Activated naive CD4-positive, alpha-beta T cell treated with anti-CD3 and anti-CD28 coated beads for 36 hours (primary cell): ENCODE measurements at regions not wholly inside any gene's neighbourhood (a gene's known extent, or its start where the extent isn't known, plus 50 kb on each side); places are given as distances from the start of the nearest gene placed in this dataset.
"Not testable (repeated sequence)": the region's sequence is repeated elsewhere in the genome, so short reads cannot be mapped to it uniquely, and the experiment has no call there.

ENCODE experiments used
- CTCF ChIA-PET: fragments of 350-600 bp; sonication (Branson Sonifier 250); formaldehyde crosslinking; loops from one replicate; lab custom pipeline; 2021; ENCODE audit warnings: antibody characterized with exemption; lab: Charles Lee
- DNase-seq: peaks from one replicate; pipeline ENCODE4 v3.0.0-alpha.2; 2020
- H3K27ac Mint-ChIP-seq: one replicate; pipeline ENCODE4 v1.8.0; 2021; ENCODE audit warnings: mild to moderate bottlenecking, mixed read lengths
- H3K27me3 Mint-ChIP-seq: one replicate; pipeline ENCODE4 v1.8.0; 2021; ENCODE audit warnings: low read depth, mixed read lengths
- H3K36me3 Mint-ChIP-seq: one replicate; pipeline ENCODE4 v1.8.0; 2021; ENCODE audit warnings: low read depth, mixed read lengths
- H3K4me1 Mint-ChIP-seq: one replicate; pipeline ENCODE4 v1.8.0; 2021; ENCODE audit warnings: low read depth, mixed read lengths
- H3K4me3 Mint-ChIP-seq: one replicate; pipeline ENCODE4 v1.8.0; 2021; ENCODE audit warnings: mild to moderate bottlenecking, moderate library complexity, mixed read lengths
- H3K9me3 Mint-ChIP-seq: one replicate; pipeline ENCODE4 v1.8.0; 2021; ENCODE audit warnings: mixed read lengths
- intact Hi-C: fragments of 100-400 bp; cut with micrococcal nuclease; formaldehyde crosslinking; loops from one replicate; pipeline ENCODE4 v1.15.1; 2023

DNA sequence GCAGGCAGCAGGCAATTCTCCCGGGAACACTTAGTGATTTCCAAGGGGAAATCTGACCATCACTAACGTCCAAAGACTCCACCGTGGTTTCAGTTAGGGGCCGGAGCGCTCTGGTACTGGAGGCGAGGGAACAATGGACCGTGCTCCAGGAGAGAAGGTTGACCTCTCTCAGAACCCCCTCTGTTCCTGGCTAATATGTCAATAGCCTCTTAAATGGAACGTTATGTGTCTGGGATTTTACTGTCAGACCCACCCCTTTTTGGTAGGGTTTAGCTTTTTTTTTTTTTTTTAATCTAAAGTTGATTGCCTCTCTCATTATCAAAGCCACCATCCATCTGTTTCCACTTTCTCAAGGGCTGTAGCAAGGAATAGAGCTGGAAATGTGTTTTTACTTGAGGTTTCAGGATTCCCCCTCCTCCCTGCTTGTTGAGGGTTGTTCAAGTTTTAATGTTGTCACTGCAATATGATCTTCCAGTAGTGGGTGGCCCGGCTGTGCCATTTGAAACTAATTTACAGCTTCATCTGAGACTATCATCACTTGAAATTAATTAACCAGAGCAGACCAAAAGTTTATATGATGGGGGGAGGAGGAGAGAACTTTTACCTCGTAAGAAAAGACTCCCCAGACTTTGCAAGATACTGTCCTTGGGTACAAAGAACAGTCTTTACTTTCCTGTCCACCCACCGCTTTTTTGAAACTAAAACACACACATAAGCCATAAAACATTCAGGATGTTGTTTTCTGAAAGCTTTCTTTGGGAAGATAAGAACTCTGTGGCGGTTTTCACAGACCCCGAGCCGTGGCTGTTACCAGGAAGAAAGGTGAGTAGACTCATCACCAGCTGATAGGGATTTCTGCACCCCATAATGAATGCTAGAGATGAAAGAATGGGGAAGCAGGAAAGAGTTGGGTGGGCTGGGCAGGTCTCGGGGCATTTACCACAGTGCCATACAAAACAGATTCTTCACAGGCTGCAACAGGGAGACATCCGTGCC, 187.8 kb downstream of the UACA start:
- Mint-ChIP-seq H3K4me1 (peaks cover 11% of the 10 kb centered on the region), H3K27me3 (no peaks in the 10 kb centered on the region), H3K27ac (no peak overlapping the region), H3K36me3 (peaks cover 3% of the 10 kb centered on the region), H3K9me3 (peaks cover 7% of the 10 kb centered on the region), H3K4me3 (no peak overlapping the region)
- intact Hi-C loops = no loop called here
- no peak for DNase-seq
- CTCF ChIA-PET = interaction anchor here (0.6 to 1.2 kb wide), 6 partner anchors 8 to 86 kb away, joined by 3 to 4 read pairs (median 3); no protein-coding TSS in a partner anchor

GRCh38 chr15:70574325-70574724, 189.0 kb downstream of the UACA start:
- CTCF ChIA-PET = interaction anchor here (1.2 to 1.5 kb wide), 2 partner anchors 12 to 14 kb away, joined by 3 to 5 read pairs; no protein-coding TSS in a partner anchor
- H3K36me3 Mint-ChIP-seq, intact Hi-C loops, H3K9me3 Mint-ChIP-seq, H3K4me3 Mint-ChIP-seq, H3K27me3 Mint-ChIP-seq, DNase-seq, H3K27ac Mint-ChIP-seq: not testable (repeated sequence)
- peaks cover 19% of the 10 kb centered on the region for H3K4me1 Mint-ChIP-seq

- Mint-ChIP-seq H3K4me1 (peaks cover 23% of the 10 kb centered on the region), H3K9me3 (peaks cover 7% of the 10 kb centered on the region), H3K27ac (no peak overlapping the region), H3K27me3 (no peaks in the 10 kb centered on the region), H3K4me3 (no peak overlapping the region), H3K36me3 (peaks cover 3% of the 10 kb centered on the region)
- no peak for DNase-seq
- intact Hi-C loops = no loop called here
- CTCF ChIA-PET = interaction anchor here (1.0 to 1.5 kb wide), 3 partner anchors 13 to 113 kb away, joined by 3 to 5 read pairs (median 3); no protein-coding TSS in a partner anchor
These were observed 190.1 kb downstream of the UACA start for GRCh38 chr15:70573121-70573850.

GRCh38 chr15:70569714-70570231, 193.6 kb downstream of the UACA start:
- Mint-ChIP-seq H3K4me1 (peaks cover 12% of the 10 kb centered on the region), H3K9me3 (peaks cover 7% of the 10 kb centered on the region), H3K27me3 (no peaks in the 10 kb centered on the region), H3K27ac (no peak overlapping the region), H3K36me3 (peaks cover 3% of the 10 kb centered on the region), H3K4me3 (no peak overlapping the region)
- DNase-seq = peak; percentile 64
- intact Hi-C loops = loop anchor here (1.0 kb wide), 2 partner anchors 10 to 21 kb away; no protein-coding TSS in a partner anchor
- CTCF ChIA-PET = interaction anchor here (0.7 to 3.0 kb wide), 5 partner anchors 16 to 63 kb away, joined by 3 to 9 read pairs (median 3); no protein-coding TSS in a partner anchor

DNA sequence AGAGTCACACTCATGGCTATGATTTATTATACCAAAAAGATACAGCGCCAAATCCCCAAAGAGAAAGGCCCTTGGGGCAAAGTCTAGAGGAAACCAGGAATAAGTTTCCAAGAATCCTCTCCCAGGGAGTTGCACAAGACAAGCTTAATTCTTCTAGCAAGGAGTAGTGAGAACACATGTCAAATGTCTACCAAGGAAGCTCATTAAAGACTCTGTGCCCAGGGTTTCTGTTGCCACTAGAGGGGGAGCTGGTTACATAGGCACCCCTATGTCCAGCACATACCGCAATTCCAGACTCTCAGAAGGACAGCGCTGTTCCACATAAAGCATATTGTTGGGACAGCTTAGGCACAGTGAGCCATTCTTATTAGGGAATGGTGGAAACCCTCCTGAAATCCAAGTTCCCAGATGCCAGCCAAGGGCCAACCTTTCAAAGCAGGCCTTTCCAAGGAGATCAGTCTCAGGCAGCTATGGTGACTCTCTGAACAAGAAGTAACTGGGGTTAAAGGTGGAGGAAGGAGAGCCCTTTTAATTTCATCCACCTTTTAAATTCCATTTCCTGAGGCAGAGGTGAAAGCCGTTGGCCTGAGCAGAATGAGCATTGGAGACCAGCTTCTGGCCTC, 194.2 kb downstream of the UACA start:
- no peak for DNase-seq
- CTCF ChIA-PET = interaction anchor here (0.7 to 3.0 kb wide), 7 partner anchors 10 to 81 kb away, joined by 3 to 9 read pairs (median 4); no protein-coding TSS in a partner anchor
- Mint-ChIP-seq H3K27me3 (no peaks in the 10 kb centered on the region), H3K4me1 (peaks cover 12% of the 10 kb centered on the region), H3K27ac (no peak overlapping the region), H3K36me3 (peaks cover 1% of the 10 kb centered on the region), H3K4me3 (no peak overlapping the region), H3K9me3 (peaks cover 3% of the 10 kb centered on the region)
- intact Hi-C loops = no loop called here

DNA sequence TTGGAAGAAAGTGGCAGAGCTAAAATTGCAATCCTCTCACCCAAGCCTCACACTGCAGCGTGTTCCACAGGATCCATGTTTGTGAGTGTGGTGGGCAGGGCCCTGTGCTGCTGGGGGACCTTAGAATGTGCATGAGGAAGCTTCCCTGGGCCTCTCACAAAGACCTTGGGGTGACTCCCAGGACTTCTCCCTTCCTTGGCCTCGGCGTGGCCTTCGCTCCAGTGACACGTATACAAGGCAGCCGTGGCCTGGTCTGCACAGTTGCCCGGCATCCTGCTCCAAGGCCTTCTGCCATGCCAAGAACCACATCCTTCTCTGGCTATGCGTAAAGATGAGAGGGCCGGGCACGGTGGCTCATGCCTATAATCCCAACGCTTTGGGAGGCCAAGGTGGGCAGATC, 196.4 kb downstream of the UACA start:
- intact Hi-C loops = no loop called here
- DNase-seq = no peak
- Mint-ChIP-seq H3K36me3 (no peaks in the 10 kb centered on the region), H3K27me3 (no peaks in the 10 kb centered on the region), H3K4me3 (no peak overlapping the region), H3K4me1 (peaks cover 16% of the 10 kb centered on the region), H3K9me3 (no peaks in the 10 kb centered on the region), H3K27ac (no peak overlapping the region)
- CTCF ChIA-PET = interaction anchor here (1.9 kb wide), 1 partner anchor 13 kb away, joined by 5 read pairs; no protein-coding TSS in a partner anchor

GRCh38 chr15:70566047-70566835, 197.1 kb downstream of the UACA start:
- no peak for DNase-seq
- CTCF ChIA-PET = interaction anchor here (1.9 kb wide), 1 partner anchor 14 kb away, joined by 5 read pairs; no protein-coding TSS in a partner anchor
- intact Hi-C loops = no loop called here
- Mint-ChIP-seq H3K27me3 (no peaks in the 10 kb centered on the region), H3K9me3 (no peaks in the 10 kb centered on the region), H3K36me3 (no peaks in the 10 kb centered on the region), H3K4me1 (peaks cover 23% of the 10 kb centered on the region), H3K27ac (no peak overlapping the region), H3K4me3 (no peak overlapping the region)

DNA sequence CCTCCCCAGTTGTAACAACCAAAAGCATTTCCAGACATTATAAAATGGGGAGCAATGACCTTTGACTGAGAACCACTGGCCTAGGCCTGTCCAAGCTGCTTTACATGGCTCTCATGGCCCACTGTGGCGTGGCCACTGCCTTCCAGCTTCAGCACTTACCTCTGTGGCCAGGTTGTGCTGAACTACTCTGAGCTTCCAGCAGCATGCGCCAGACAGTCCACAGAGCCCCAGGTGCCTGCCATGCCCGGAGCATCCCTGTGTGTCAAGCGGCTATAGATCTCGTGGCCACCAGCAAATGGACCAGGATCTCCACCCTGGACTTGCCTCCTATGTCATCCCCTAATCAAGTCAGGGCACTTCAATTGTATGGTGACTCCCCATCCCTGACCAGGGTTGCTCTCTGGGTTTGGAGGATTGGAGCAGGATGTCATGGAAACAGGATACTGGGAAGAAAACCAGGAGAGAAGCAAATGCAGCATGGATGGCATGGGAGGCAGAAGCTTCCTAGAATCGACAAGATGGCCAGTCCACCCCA, 199.7 kb downstream of the UACA start:
- CTCF ChIA-PET = no interaction called here
- no peak overlapping the region for H3K27ac Mint-ChIP-seq
- peaks cover 12% of the 10 kb centered on the region for H3K4me1 Mint-ChIP-seq
- no peaks in the 10 kb centered on the region for H3K9me3 Mint-ChIP-seq
- no peaks in the 10 kb centered on the region for H3K27me3 Mint-ChIP-seq
- no peak overlapping the region for H3K4me3 Mint-ChIP-seq
- intact Hi-C loops = no loop called here
- H3K36me3 Mint-ChIP-seq = no peaks in the 10 kb centered on the region
- no peak for DNase-seq

GRCh38 chr15:70562906-70563305, 200.5 kb downstream of the UACA start:
- no peaks in the 10 kb centered on the region for H3K27me3 Mint-ChIP-seq
- peaks cover 12% of the 10 kb centered on the region for H3K4me1 Mint-ChIP-seq
- H3K27ac Mint-ChIP-seq = no peak overlapping the region
- no peak for DNase-seq
- CTCF ChIA-PET = interaction anchor here (0.6 kb wide), 1 partner anchor 109 kb away, joined by 4 read pairs; no protein-coding TSS in a partner anchor
- H3K9me3 Mint-ChIP-seq = no peaks in the 10 kb centered on the region
- intact Hi-C loops = no loop called here
- no peaks in the 10 kb centered on the region for H3K36me3 Mint-ChIP-seq
- H3K4me3 Mint-ChIP-seq = no peak overlapping the region

DNA sequence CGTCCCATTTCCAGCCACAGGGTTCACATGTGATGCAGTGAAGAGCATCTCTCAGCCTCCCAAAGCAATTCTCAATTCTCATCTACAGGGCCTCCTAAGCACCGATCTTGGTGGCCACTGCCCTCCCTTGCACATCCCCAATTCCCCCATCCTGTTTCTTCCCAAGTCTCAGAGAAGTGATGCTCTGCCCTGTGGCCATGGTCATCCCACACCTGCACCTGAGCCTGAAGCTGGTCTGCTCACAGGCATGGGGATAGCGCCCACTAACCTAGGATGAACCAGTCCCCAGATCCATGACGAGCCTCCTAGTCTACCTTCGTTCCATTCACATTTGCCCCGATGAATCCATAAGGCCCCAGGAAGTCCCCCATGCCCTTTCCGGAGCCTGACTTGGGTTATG, 201.5 kb downstream of the UACA start:
- intact Hi-C loops = no loop called here
- Mint-ChIP-seq H3K27me3 (no peaks in the 10 kb centered on the region), H3K27ac (no peak overlapping the region), H3K4me3 (no peak overlapping the region), H3K9me3 (no peaks in the 10 kb centered on the region), H3K4me1 (peaks cover 12% of the 10 kb centered on the region), H3K36me3 (no peaks in the 10 kb centered on the region)
- CTCF ChIA-PET = interaction anchor here (1.0 kb wide), 1 partner anchor 11 kb away, joined by 4 read pairs; no protein-coding TSS in a partner anchor
- DNase-seq = no peak
